Kidney epithelial cell (primary cell): ENCODE measurements at regions not wholly inside any gene's neighbourhood (a gene's known extent, or its start where the extent isn't known, plus 50 kb on each side); places are given as distances from the start of the nearest gene placed in this dataset.

Source experiments
- DNase-seq: peaks from one replicate; pipeline ENCODE4 v3.0.0-alpha.2; 2010; ENCODE audit warnings: low read depth
- H3K27me3 ChIP-seq: 2 replicates; pipeline ENCODE4 v1.6.0; 2011; ENCODE audit warnings: low read length; ENCODE audit not compliant: control insufficient read depth, insufficient read depth
- H3K36me3 ChIP-seq: 2 replicates; pipeline ENCODE4 v1.5.1; 2011; ENCODE audit warnings: low read length; ENCODE audit not compliant: control insufficient read depth, insufficient read depth
- H3K4me3 ChIP-seq: 2 replicates; pipeline ENCODE4 v1.5.1; 2011; ENCODE audit warnings: low read depth, mild to moderate bottlenecking, control low read depth, low read length
- TF ChIP-seq, protein P1 (sequence below): IDR thresholded peaks from 2 replicates; pipeline ENCODE4 v1.5.1; 2011; ENCODE audit warnings: mild to moderate bottlenecking, moderate library complexity, low read length, control low read depth, inconsistent platforms; ENCODE audit not compliant: insufficient read depth, poor library complexity, severe bottlenecking

DNA sequence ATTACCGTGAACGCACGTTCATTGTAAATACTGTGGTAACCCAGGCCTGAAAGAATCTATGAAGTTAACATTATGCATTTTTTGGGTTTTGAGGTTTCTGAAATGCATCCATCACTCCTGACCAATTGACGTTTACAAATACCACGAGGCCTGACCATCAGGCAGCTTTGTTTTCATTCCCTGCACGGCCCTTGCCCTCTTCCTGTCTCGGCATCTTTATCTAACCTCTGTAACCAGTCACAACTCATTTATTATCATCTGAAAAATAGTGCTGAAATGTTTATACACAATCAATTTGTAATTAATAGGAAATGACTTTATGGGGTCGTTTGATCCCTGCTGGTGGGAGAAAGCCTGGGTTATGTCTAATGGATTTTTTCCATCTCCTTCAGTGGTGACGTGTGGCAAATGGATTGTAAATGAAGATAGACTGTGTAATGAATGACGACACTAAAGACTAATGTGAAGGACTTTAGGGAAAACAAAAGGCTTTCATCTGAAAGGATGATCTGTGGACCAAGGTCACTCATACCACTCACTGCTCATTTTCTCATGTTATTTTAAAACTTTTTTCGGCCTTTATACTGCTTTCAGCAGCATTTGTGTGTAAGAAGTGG is 102.7 kb upstream of the SORBS2 start:
- Histone ChIP-seq H3K4me3 (no peak overlapping the region), H3K27me3 (no peaks in the 10 kb centered on the region), H3K36me3 (no peaks in the 10 kb centered on the region)
- DNase-seq = peak; percentile 21
- TF ChIP-seq, protein P1, sequence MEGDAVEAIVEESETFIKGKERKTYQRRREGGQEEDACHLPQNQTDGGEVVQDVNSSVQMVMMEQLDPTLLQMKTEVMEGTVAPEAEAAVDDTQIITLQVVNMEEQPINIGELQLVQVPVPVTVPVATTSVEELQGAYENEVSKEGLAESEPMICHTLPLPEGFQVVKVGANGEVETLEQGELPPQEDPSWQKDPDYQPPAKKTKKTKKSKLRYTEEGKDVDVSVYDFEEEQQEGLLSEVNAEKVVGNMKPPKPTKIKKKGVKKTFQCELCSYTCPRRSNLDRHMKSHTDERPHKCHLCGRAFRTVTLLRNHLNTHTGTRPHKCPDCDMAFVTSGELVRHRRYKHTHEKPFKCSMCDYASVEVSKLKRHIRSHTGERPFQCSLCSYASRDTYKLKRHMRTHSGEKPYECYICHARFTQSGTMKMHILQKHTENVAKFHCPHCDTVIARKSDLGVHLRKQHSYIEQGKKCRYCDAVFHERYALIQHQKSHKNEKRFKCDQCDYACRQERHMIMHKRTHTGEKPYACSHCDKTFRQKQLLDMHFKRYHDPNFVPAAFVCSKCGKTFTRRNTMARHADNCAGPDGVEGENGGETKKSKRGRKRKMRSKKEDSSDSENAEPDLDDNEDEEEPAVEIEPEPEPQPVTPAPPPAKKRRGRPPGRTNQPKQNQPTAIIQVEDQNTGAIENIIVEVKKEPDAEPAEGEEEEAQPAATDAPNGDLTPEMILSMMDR = no peak

DNA sequence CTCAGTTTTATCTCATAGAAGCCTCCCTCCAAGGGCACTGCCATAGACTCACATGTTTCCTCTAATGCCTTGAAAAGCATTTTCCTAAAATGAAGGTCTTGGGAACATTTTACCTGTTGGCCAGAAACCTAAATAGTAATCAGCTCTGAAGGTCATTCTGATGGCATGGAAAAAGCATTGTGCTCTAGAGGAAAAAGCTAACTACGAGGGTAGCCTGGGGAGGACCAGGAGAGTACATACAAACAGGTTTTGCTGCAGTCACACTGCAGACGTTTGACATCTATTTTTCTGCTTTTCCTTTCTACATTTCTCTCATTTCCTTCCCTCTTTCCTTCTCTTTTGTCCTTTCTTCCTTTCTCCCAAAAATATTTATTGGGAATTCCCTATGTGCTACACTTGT is 103.3 kb upstream of the SORBS2 start:
- H3K36me3 ChIP-seq = no peaks in the 10 kb centered on the region
- no peak for DNase-seq
- H3K27me3 ChIP-seq = no peaks in the 10 kb centered on the region
- TF ChIP-seq, protein P1 = no peak
- H3K4me3 ChIP-seq = no peak overlapping the region

DNA sequence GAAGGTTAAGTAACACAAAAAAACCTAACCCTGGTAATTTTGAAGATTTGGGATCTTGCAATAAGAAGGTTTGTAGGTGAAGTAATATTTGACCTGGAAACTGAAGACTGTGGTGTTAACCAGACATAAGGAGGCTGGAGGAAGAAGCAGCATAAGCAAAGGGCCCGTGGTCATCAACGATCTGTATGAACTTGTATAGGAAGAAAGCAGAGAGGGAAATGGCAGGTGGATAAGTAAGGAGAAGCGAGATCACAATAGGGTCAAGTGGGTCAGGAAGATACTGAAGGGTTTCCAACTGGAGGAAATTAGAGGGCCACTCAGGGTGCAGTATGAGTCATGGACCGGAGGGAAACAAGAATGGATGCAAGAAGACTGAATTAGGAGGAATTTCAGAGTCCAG is 103.8 kb upstream of the SORBS2 start:
- no peak for DNase-seq
- Histone ChIP-seq H3K27me3 (no peaks in the 10 kb centered on the region), H3K4me3 (no peak overlapping the region), H3K36me3 (no peaks in the 10 kb centered on the region)
- TF ChIP-seq, protein P1 = no peak

DNA sequence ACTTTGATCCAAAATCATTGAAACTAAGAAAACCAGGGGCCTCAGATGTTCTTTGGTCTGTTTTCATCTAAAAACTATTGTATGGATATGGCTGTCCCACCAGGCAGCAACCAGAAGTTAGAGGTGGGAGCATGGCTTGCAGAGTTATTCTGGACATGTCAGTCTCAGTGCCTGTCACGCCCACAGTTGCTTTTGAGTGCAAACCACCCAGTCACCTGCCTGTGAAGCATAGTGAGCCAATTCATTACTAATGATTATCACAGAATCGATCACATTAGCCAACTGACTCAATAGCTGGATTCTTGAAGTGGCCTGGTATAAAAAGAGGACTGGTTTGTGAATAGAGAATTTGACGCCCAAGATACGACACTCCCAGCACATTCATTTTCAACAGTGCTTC is 104.2 kb upstream of the SORBS2 start:
- no peak for DNase-seq
- TF ChIP-seq, protein P1 = no peak
- no peak overlapping the region for H3K4me3 ChIP-seq
- no peaks in the 10 kb centered on the region for H3K36me3 ChIP-seq
- no peaks in the 10 kb centered on the region for H3K27me3 ChIP-seq

DNA sequence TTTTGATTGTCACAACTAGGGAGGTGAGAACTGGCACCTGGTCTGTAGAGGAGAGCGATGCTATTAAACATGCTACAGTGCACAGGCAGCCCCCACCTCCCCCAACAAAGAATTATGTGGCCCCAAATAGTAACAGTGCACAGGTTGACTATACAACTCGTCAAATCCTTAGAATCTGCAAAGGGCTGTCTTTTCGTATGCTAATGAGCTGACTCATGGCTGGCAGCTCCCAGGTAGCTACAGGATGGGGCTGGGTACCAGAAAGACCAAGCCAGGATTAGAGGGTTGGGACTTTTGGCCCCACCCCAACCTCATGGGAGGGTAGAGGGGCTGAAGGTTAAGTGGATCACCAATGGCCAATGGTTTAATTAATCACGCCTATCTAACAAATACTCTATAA is 104.7 kb upstream of the SORBS2 start:
- H3K27me3 ChIP-seq = no peaks in the 10 kb centered on the region
- no peak for DNase-seq

More for the DNA sequence above, 104.7 kb upstream of the SORBS2 start:
- no peaks in the 10 kb centered on the region for H3K36me3 ChIP-seq
- TF ChIP-seq, protein P1 = no peak
- H3K4me3 ChIP-seq = no peak overlapping the region
